Aorta (tissue), 5 donors: ENCODE measurements at regions not wholly inside any gene's neighbourhood (a gene's known extent, or its start where the extent isn't known, plus 50 kb on each side); places are given as distances from the start of the nearest gene placed in this dataset.

ENCODE experiments used
- ATAC-seq: fragments of 200-7000 bp; cut with Tn5 transposase; one replicate; pipeline ENCODE4 v1.9.1; 2022; ENCODE audit warnings: moderate library complexity; ENCODE audit not compliant: low FRiP score
- DNase-seq, 2 donors: peaks; one replicate each; pipeline ENCODE4 v3.0.0-alpha.2; 2020
- H3K27ac ChIP-seq, 2 donors: one replicate each; pipeline ENCODE4 v1.5.1; 2013; ENCODE audit warnings: low read length in 2 of 2, mild to moderate bottlenecking in 2 of 2, moderate library complexity in 2 of 2, control low read depth in 1 of 2, inconsistent platforms in 1 of 2, low read depth in 1 of 2
- H3K27me3 ChIP-seq, 2 donors: one replicate each; pipeline ENCODE4 v1.6.1; 2013; ENCODE audit warnings: control low read depth in 1 of 2, low read length in 1 of 2, mild to moderate bottlenecking in 1 of 2, moderate library complexity in 1 of 2; ENCODE audit not compliant: insufficient read depth in 2 of 2, control insufficient read depth in 1 of 2
- H3K36me3 ChIP-seq, 2 donors: one replicate each; pipeline ENCODE4 v1.6.1; 2013; ENCODE audit warnings: control low read depth in 1 of 2, low read length in 1 of 2, mild to moderate bottlenecking in 1 of 2; ENCODE audit not compliant: insufficient read depth in 2 of 2, control insufficient read depth in 1 of 2
- H3K4me1 ChIP-seq, 2 donors: one replicate each; pipeline ENCODE4 v1.6.1; 2013; ENCODE audit warnings: low read length in 2 of 2, control low read depth in 1 of 2, mild to moderate bottlenecking in 1 of 2, moderate library complexity in 1 of 2; ENCODE audit not compliant: insufficient read depth in 2 of 2, control insufficient read depth in 1 of 2
- H3K4me3 ChIP-seq, 2 donors: one replicate each; pipeline ENCODE4 v1.5.1; 2013; ENCODE audit warnings: low read length in 2 of 2, control low read depth in 1 of 2, mild to moderate bottlenecking in 1 of 2
- H3K9me3 ChIP-seq: one replicate; pipeline ENCODE4 v1.6.1; 2013; ENCODE audit warnings: mild to moderate bottlenecking, low read length; ENCODE audit not compliant: control insufficient read depth
- WGBS, 2 donors: extraction: QIAGEN DNeasy Blood & Tissue Kit; methylation state at CpG; one replicate each; pipeline ENCODE4 v1.1.7; 2013; 5-methylcytosine and 5-hydroxymethylcytosine counted together
- intact Hi-C, 2 donors: fragments of 100-400 bp; cut with DNase I; formaldehyde crosslinking; loops; one replicate each; pipeline versions ENCODE4 v1.14.2 to v1.15.0; 2022
- donor health status: healthy with polysubstance abuse.
- donor health status: Bipolar disorder and iron deficiency.
- donor health status: DM: no; HTN: no; CAD: no.
- donor health status: DM: no; HTN: no; CAD: no.
- donor health status: DM: yes; HTN: yes; CAD: no.

DNA sequence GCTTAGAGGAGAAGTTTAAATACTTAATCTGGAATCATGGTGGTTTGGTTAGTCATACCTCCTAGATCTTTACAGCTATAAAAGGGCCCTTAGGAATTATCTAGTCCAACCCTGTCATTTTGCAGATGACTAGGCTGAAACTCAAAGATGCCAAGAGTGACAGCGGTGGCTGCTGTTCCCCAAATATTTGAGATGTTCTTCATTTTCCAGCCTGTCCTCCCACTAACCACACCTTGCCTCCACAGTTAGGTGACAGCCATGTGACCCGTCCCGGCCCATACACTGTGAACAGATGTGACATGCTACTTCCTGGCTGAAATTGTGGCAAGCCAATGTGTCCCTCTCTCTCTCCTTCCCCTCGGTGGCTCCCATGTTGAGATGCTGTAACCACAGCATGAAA is 225.5 kb upstream of the IPO5 start:
- no peaks in the 10 kb centered on the region for H3K36me3 ChIP-seq
- H3K27me3 ChIP-seq = no peaks in the 10 kb centered on the region
- intact Hi-C loops = loop anchor here in 1 of 2 donors (10.0 kb wide), 1 partner anchor 57 kb away; no protein-coding TSS in a partner anchor
- ATAC-seq (no peak), DNase-seq (no peak)
- H3K9me3 ChIP-seq = no peaks in the 10 kb centered on the region
- H3K27ac ChIP-seq = no peak overlapping the region
- WGBS, 2 donors = 95 to 97% methylated on average over 4 of the region's 4 CpGs
- H3K4me3 ChIP-seq = no peak overlapping the region
- H3K4me1 ChIP-seq = peaks cover 7 to 9% of the 10 kb centered on the region in 2 donors

DNA sequence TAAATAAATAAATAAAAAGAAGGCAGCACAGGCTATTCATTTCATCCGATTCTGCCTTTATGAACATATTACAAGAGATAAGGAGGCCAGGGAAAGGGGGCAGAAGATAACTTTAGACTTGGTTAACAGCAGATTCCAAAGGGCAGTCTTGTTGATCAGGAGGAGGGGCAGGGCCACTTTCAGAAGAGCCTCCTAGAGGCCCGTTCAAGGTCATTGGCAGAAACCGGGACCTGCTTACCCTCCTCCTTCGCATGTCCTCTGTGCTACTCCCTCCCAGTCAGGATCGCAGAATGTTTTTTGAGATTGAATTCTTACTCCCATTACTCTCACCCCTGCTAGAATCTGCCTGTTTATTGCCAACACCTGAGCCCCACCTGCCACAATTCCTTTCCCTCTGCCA is 217.0 kb upstream of the IPO5 start:
- no peak for DNase-seq
- WGBS, 2 donors = 86 to 92% methylated on average over 5 of the region's 5 CpGs

DNA sequence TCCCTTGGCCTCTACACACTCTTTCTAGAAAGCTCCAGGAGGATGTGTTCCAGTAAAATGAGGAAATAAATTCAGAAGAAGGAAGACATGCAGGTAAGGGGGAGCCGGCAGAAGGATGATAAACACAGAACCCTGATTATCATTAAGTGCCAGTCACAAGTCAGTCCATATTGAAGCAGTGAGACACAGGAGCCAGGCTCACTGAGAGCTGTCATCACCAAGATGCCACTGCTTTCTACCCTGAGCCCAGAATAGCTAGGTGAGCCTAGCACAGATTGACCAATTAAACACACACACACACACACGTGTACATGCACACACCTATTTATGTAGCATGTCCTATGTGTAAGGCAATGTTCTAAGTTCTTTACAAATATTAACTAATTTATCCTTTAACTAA is 211.4 kb upstream of the IPO5 start:
- no peak for ATAC-seq
- intact Hi-C loops = loop anchor here in 1 of 2 donors (10.0 kb wide), 1 partner anchor 63 kb away; no protein-coding TSS in a partner anchor
- 84 to 88% methylated on average over 2 of the region's 2 CpGs for WGBS, 2 donors

More for the DNA sequence above, 217.0 kb upstream of the IPO5 start:
- Histone ChIP-seq H3K27me3 (no peaks in the 10 kb centered on the region), H3K4me1 (no peaks in the 10 kb centered on the region), H3K36me3 (no peaks in the 10 kb centered on the region), H3K4me3 (no peak overlapping the region), H3K9me3 (no peaks in the 10 kb centered on the region), H3K27ac (no peak overlapping the region)
- no peak for ATAC-seq
- intact Hi-C loops = no loop called here

DNA sequence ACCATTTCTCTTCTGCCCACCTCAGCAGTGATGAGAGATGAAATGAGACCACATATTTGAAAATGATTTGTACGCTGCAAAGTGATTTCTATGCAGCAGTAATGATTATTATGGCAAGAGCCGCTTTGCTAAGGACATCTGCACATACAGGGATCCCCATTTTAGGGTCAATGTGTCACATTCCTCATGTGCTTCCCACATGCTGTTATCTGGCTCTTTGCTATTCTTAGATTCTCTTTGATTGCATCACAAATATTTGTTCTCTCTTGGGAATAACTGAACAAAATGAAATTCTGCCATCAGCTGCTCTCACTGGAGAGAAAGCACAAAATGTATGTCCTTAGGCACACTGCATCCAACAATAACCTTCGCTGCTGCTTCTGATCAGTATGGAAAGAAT is 209.5 kb upstream of the IPO5 start:
- Histone ChIP-seq H3K36me3 (no peaks in the 10 kb centered on the region), H3K4me1 (peaks cover 0 to 4% of the 10 kb centered on the region in 2 donors), H3K4me3 (no peak overlapping the region), H3K9me3 (no peaks in the 10 kb centered on the region), H3K27me3 (no peaks in the 10 kb centered on the region), H3K27ac (no peak overlapping the region)
- DNase-seq = no peak
- WGBS, 2 donors = 57 to 61% methylated on average over 3 of the region's 3 CpGs
- no peak for ATAC-seq
- intact Hi-C loops = loop anchor here in 1 of 2 donors (10.0 kb wide), 1 partner anchor 61 kb away; no protein-coding TSS in a partner anchor

More for the DNA sequence above, 211.4 kb upstream of the IPO5 start:
- Histone ChIP-seq H3K27me3 (no peaks in the 10 kb centered on the region), H3K27ac (no peak overlapping the region), H3K4me1 (peaks cover 0 to 4% of the 10 kb centered on the region in 2 donors), H3K9me3 (no peaks in the 10 kb centered on the region), H3K4me3 (no peak overlapping the region), H3K36me3 (no peaks in the 10 kb centered on the region)
- no peak for DNase-seq

DNA sequence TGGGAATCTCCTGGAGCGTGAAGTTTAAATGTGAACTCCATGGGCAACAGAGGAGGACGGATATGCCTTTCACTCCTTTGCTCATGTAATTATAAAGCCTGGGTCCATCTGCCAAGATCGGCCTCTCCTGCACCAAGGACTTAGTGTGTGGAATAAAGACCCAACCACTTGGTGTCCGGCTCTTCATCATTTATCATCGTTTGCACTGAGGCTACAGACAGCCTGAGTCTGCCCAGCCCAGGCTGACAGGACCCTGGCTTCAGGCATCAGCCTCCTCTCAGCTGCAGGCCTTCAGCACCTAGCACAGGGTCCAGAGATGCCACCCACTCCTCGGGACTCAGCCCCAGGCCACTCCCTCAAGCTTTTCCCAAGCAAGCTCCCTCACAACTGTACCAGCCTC is 206.8 kb upstream of the IPO5 start:
- Histone ChIP-seq H3K4me1 (peaks cover 0 to 4% of the 10 kb centered on the region in 2 donors), H3K27me3 (no peaks in the 10 kb centered on the region), H3K27ac (no peak overlapping the region), H3K36me3 (no peaks in the 10 kb centered on the region), H3K4me3 (no peak overlapping the region), H3K9me3 (no peaks in the 10 kb centered on the region)
- ATAC-seq (no peak), DNase-seq (no peak)
- 92 to 93% methylated on average over 6 of the region's 6 CpGs for whole genome bisulfite sequencing, 2 donors
- intact Hi-C loops = loop anchor here in 1 of 2 donors (10.0 kb wide), 1 partner anchor 58 kb away; no protein-coding TSS in a partner anchor

DNA sequence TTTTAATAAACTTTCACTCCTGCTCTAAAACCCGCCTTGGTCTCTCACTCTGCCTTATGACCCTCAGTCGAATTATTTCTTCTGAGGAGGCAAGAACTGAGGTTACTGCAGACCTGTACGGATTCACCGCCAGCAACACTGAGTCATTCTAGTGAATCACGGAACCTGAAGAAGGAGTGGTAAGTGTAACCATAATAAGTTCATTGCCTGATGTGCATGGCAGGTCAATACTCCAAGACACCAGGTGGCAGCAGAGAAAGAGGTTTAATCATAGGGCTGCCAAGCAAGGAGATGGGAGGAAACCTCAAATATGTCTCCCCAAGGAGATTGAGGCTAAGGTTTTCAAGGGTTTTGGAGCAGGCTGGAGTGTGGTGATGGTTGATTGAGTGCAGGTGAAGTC is 204.3 kb upstream of the IPO5 start:
- DNase-seq = no peak
- Histone ChIP-seq H3K27ac (no peak overlapping the region), H3K4me3 (no peak overlapping the region), H3K36me3 (no peaks in the 10 kb centered on the region), H3K9me3 (no peaks in the 10 kb centered on the region), H3K4me1 (no peaks in the 10 kb centered on the region), H3K27me3 (no peaks in the 10 kb centered on the region)
- intact Hi-C loops = loop anchor here in 1 of 2 donors (10.0 kb wide), 1 partner anchor 56 kb away; no protein-coding TSS in a partner anchor
- WGBS, 2 donors = 94% methylated on average over 5 of the region's 5 CpGs
- no peak for ATAC-seq

DNA sequence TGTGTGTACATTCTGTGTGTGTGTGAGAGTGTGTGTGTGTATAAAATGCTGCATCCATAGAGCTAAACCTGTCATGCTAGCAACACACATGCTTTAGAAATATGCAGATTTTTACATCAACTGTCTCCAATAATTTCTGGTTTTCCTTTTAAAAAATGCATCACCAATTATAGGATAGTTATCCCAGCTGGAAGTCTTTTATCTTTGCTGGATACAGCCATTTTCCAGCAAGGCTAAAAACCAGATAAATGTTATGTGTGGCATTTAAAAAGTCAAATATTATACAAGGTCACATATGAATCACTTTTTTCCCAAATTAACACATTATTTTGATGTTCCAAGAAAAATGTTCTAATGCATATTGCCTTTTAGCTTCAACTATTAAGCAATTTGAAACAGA is 202.0 kb upstream of the IPO5 start:
- Histone ChIP-seq H3K4me1 (no peaks in the 10 kb centered on the region), H3K27me3 (no peaks in the 10 kb centered on the region), H3K36me3 (no peaks in the 10 kb centered on the region), H3K4me3 (no peak overlapping the region), H3K9me3 (no peaks in the 10 kb centered on the region), H3K27ac (no peak overlapping the region)
- intact Hi-C loops = no loop called here
- no peak for ATAC-seq
- DNase-seq = no peak

DNA sequence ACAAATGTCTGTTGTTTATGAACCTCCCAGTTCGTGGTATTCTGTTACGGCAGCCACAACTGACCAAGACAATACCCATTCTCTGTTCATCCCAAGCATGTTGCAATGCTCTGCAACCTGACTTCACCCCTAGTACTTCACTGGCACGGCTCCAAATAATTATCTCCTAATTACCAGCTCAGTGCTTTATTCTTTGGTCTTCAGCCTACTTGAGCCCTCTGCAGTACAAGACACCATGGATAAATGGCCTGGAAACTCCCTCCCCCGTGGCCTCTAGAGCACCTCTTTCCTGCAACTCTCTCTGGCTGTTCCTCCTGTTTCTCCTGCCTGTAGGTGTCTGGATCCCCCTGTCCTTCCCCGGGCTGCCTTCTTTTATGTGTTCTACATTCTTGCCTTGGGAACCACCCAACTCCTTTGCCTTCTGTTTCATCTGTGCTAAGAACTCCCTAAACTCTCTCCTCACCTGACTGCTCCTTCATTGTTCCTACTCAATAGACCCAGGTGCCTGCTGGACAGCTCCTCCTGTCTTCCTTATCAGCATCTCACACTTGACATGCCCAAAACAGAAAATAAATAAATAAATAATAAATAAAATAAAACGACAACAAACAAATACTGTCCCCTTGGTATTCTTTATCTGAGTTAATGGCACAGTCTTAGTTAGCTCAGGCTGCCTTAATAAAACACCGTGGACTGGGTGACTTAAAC is 200.4 kb upstream of the IPO5 start:
- DNase-seq = no peak
- H3K9me3 ChIP-seq = no peaks in the 10 kb centered on the region
- H3K36me3 ChIP-seq = no peaks in the 10 kb centered on the region
- ATAC-seq = no peak
- no peak overlapping the region for H3K27ac ChIP-seq
- peaks cover 0 to 2% of the 10 kb centered on the region in 2 donors for H3K4me1 ChIP-seq
- WGBS, 2 donors = 85% methylated on average over 7 of the region's 7 CpGs
- H3K4me3 ChIP-seq = no peak overlapping the region
- no peaks in the 10 kb centered on the region for H3K27me3 ChIP-seq
- intact Hi-C loops = no loop called here

DNA sequence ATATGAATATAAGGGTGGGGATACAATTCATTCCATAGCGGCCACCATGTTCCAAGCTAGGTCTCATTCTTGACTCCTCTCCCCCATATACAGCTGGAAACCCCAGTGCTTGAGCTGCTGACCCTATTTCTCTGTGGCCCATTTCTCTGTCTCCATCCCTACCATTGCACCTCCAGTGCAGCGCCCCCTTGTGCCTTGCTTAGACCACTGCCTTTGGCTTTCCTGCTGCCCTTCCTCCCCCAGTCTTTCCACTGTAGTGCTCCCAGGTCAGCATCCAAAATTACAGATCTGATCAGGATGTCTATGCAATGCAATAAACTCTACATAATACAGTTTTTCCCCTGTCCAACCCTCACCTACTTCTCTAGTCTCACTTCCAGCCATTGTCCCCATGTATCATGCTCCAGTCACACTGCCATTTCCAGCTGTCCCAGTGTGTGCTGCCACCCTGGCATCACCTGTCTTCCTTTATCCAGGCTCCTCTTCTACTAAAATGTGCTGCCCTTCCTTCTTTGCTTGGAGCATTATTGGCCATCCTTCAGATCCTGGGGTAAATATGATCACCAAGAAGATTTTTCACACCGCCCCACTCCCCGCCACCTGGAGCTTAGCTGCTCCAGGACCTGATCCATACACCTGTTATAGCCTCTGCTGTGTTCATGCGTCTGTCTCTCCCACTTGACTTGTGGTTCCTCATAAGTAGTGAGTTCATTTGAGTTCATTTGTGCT is 199.4 kb upstream of the IPO5 start:
- no peak overlapping the region for H3K27ac ChIP-seq
- DNase-seq = no peak
- no peaks in the 10 kb centered on the region for H3K36me3 ChIP-seq
- intact Hi-C loops = no loop called here
- H3K4me3 ChIP-seq = no peak overlapping the region
- no peaks in the 10 kb centered on the region for H3K9me3 ChIP-seq
- no peaks in the 10 kb centered on the region for H3K27me3 ChIP-seq
- H3K4me1 ChIP-seq = peaks cover 0 to 2% of the 10 kb centered on the region in 2 donors
- 84 to 85% methylated on average over 5 of the region's 5 CpGs for WGBS, 2 donors
- no peak for ATAC-seq
